IMR-90 (cell line): ENCODE measurements at regions not wholly inside any gene's neighbourhood (a gene's known extent, or its start where the extent isn't known, plus 50 kb on each side); places are given as distances from the start of the nearest gene placed in this dataset.
"Not testable (repeated sequence)": the region's sequence is repeated elsewhere in the genome, so short reads cannot be mapped to it uniquely, and the experiment has no call there.

Source experiments
- CEBPB ChIP-seq: IDR thresholded peaks from 2 replicates; pipeline ENCODE4 v1.6.1; 2012; ENCODE audit warnings: low read depth, low read length, improper control_type of control experiment
- FOS ChIP-seq: fragments of 150-350 bp; IDR thresholded peaks from 2 replicates; pipeline ENCODE4 v1.6.1; 2016; ENCODE audit warnings: low read depth, low read length
- POLR2A ChIP-seq: IDR thresholded peaks from 2 replicates; pipeline ENCODE4 v1.6.1; 2012; ENCODE audit warnings: mild to moderate bottlenecking, low read depth, low read length
- TF ChIP-seq, protein P1 (sequence below): conservative IDR thresholded peaks from 2 replicates; pipeline ENCODE4 v1.5.1; 2012; ENCODE audit warnings: mild to moderate bottlenecking, low read depth, low read length, improper control_type of control experiment
- TF ChIP-seq, protein P2 (sequence below): fragments of 150-350 bp; IDR thresholded peaks from 2 replicates; pipeline ENCODE4 v1.6.1; 2017; ENCODE audit warnings: mild to moderate bottlenecking, antibody characterized with exemption, low read length, low read depth

DNA sequence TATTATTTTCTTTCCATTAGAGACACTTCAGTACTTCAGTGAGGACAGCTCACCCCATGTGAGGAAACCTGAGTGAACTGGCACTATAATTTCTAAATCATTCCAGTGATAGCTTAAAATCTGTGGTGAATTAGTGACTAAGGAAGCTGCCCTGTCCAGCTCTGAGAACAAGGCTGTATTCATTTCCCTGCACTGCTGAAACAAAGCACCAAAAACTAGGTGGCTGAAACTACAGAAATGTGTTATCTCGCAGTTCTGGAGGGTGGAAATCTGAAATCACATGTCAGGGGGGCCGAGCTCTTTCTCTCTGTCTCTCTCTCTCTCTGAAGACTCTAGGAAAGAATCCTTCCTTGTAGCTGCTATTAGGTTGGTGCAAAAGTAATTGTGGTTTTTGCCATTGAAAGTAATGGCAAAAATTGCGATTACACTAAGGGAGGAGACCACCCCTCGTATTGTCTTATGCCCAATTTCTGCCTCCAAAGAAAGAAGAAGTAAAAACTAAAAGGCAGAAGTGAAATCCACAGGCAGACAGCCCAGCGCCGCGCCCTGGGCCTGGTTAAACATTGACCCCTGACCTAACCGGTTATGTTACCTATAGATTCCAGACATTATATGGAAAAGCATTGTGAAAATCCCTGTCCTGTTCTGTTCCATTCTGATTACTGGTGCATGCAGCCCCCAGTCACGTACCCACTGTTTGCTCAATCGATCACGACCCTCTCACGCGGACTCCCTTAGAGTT, 153.0 kb upstream of the LRRN1 start:
- TF ChIP-seq, protein P1, sequence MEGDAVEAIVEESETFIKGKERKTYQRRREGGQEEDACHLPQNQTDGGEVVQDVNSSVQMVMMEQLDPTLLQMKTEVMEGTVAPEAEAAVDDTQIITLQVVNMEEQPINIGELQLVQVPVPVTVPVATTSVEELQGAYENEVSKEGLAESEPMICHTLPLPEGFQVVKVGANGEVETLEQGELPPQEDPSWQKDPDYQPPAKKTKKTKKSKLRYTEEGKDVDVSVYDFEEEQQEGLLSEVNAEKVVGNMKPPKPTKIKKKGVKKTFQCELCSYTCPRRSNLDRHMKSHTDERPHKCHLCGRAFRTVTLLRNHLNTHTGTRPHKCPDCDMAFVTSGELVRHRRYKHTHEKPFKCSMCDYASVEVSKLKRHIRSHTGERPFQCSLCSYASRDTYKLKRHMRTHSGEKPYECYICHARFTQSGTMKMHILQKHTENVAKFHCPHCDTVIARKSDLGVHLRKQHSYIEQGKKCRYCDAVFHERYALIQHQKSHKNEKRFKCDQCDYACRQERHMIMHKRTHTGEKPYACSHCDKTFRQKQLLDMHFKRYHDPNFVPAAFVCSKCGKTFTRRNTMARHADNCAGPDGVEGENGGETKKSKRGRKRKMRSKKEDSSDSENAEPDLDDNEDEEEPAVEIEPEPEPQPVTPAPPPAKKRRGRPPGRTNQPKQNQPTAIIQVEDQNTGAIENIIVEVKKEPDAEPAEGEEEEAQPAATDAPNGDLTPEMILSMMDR, result not testable (repeated sequence)
- not testable (repeated sequence) for TF ChIP-seq FOS, POLR2A, CEBPB
- TF ChIP-seq, protein P2, sequence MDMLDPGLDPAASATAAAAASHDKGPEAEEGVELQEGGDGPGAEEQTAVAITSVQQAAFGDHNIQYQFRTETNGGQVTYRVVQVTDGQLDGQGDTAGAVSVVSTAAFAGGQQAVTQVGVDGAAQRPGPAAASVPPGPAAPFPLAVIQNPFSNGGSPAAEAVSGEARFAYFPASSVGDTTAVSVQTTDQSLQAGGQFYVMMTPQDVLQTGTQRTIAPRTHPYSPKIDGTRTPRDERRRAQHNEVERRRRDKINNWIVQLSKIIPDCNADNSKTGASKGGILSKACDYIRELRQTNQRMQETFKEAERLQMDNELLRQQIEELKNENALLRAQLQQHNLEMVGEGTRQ, result not testable (repeated sequence)
